GM13976 (cell line): ENCODE measurements at regions not wholly inside any gene's neighbourhood (a gene's known extent, or its start where the extent isn't known, plus 50 kb on each side); places are given as distances from the start of the nearest gene placed in this dataset.
"Not testable (repeated sequence)": the region's sequence is repeated elsewhere in the genome, so short reads cannot be mapped to it uniquely, and the experiment has no call there.

Experiments
- DNase-seq: peaks from one replicate; pipeline ENCODE4 v3.0.0; 2012; ENCODE audit warnings: low spot score
- CTCF ChIP-seq: IDR thresholded peaks from 2 replicates; pipeline ENCODE4 v1.5.1; 2012; ENCODE audit warnings: borderline replicate concordance, mild to moderate bottlenecking; ENCODE audit not compliant: insufficient read depth; ENCODE audit errors: extremely low read depth, missing control alignments, control extremely low read depth
- in situ Hi-C: fragments of 300-500 bp; cut with MboI; formaldehyde crosslinking; loops from one replicate; pipeline ENCODE4 v1.12.0; 2022; ENCODE audit warnings: low sequenced_read_pairs, mixed read lengths, inconsistent platforms; ENCODE audit not compliant: unreplicated experiment

- no peak for DNase-seq
- in situ Hi-C loops = no loop called here
- no peak for TF ChIP-seq CTCF
Measured at GRCh38 chr14:105900398-105901160, 374.2 kb downstream of the TMEM121 start.

GRCh38 chr14:105901226-105901625, 374.8 kb downstream of the TMEM121 start:
- in situ Hi-C loops = no loop called here
- TF ChIP-seq CTCF = no peak
- no peak for DNase-seq

- in situ Hi-C loops = no loop called here
- no peak for DNase-seq
- TF ChIP-seq CTCF = no peak
Measured at GRCh38 chr14:105902131-105902898, 375.9 kb downstream of the TMEM121 start.

GRCh38 chr14:105902899-105903165, 376.4 kb downstream of the TMEM121 start:
- DNase-seq, in situ Hi-C loops: not testable (repeated sequence)

GRCh38 chr14:105903971-105904370, 377.6 kb downstream of the TMEM121 start:
- no peak for TF ChIP-seq CTCF
- in situ Hi-C loops = no loop called here
- DNase-seq = no peak

- in situ Hi-C loops = no loop called here
- no peak for TF ChIP-seq CTCF
- DNase-seq = no peak
Measured at GRCh38 chr14:105904379-105904778, 378.0 kb downstream of the TMEM121 start.

GRCh38 chr14:105905456-105905855, 379.1 kb downstream of the TMEM121 start:
- TF ChIP-seq CTCF = no peak
- no peak for DNase-seq
- in situ Hi-C loops = no loop called here
